HG03159 (cell line): ENCODE measurements at regions not wholly inside any gene's neighbourhood (a gene's known extent, or its start where the extent isn't known, plus 50 kb on each side); places are given as distances from the start of the nearest gene placed in this dataset.

Experiments
- ATAC-seq: cut with Tn5 transposase; IDR thresholded peaks from one replicate; pipeline ENCODE4 v1.9.1; 2021; ENCODE audit warnings: mild to moderate bottlenecking, moderate library complexity; ENCODE audit not compliant: unreplicated experiment

DNA sequence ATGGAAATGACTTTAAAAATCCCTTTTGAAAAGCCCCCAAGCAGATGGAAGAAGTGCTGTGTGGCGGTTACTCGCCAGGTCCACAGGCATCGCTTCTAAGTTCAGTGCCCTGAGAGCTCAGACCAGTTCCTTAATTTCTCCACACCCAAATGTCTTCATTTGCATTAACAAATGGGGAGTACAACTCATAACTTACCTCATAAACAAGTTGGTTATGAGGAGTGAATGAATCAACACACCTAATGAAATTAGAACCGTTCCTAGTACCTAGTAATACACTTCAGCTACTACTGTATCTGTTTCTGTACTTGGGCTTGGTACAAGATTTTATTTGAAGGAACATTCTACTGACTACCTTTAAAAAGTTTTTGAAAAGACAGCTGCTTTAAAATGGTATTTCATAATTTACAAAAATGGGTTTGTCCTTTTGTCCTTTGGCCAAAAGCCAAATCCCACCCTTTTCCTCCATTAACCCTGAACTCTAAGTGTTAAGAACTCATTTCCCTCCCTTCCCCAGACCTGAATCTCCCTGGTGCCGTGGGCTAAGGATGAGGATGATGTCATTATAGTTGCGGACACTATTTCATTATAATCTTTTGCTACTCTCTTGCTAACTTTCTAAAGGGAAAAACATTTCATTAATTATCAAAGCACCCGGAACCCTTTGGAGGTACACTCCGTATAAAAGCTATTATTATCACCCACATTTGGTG, 221.5 kb upstream of the CELF2 start:
- ATAC-seq: no peak

- ATAC-seq: no peak
Measured at GRCh38 chr10:10796774-10797415, 220.8 kb upstream of the CELF2 start.

DNA sequence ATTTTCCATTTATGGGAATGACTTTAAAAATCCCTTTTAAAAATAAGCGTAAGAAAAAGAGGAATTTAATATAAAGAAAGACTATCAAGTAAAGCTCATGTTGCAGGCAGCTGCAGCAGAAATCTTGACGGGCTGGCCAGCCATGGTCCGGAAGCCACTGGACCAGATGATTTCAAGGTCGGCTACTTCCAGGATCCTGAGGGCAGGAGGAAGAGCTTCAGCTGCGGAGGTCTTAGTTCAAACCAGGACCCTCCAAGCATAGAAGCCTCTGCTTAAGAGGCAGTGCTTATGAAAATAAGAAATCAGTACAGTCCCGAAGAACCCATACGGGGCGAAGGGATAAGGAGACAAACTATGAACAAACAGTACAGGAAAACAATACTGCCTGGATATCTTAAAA, 220.2 kb upstream of the CELF2 start:
- no peak for ATAC-seq

DNA sequence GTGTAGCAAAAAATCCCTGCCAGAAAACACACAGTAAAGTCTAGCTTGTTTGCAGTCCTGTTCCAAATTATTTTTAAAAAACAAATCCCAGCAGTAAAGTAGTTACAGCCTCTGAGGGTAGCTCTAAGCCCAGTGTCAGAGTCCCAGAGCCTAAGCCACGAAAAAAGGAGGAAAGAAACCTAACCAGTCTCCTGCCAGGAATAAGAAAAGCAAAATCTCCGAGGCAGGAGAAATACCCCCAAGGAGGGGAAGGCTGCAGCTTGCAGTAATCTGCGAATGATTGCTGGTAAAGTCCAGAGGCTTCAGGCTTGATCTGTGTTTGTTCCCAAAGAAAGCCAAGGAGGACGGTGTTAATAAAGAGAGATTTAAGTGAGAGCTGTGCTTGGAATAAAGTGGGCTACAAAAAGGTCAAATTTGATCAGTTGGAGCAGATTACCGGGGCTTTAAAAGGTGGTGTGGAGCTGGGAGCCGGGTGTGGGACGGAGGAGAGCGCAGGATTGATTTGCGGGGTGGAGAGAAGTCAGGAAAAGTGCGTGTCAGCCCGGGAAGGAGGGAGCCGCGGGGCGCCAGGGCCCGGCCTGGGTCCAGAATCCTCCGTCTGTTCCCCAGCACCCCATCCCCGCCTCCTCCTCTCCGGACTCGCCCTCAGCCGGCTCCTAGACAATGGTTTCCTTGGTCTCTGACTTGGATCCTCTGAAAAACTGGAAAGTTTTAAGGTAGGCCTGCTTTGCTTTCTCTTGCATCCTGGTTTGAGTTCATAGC, 219.4 kb upstream of the CELF2 start:
- no peak for ATAC-seq

DNA sequence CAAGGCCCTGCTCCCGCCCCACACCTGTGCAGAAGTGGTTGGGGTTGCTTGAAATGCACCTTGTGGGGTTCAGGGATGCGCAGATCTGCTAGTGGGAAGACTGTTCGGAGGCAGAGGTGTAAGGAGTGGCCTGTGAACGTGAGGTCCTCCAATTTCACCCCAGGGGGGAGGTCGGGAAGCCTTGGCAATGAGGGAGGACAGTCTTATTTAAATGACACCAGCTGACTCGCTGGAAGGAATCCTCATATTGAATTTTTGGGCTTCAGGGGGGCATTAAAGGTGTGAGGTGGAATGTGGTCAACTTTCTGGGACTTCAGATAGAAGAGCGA, 218.8 kb upstream of the CELF2 start:
- no peak for ATAC-seq

GRCh38 chr10:10800961-10801360, 216.7 kb upstream of the CELF2 start:
- no peak for ATAC-seq

DNA sequence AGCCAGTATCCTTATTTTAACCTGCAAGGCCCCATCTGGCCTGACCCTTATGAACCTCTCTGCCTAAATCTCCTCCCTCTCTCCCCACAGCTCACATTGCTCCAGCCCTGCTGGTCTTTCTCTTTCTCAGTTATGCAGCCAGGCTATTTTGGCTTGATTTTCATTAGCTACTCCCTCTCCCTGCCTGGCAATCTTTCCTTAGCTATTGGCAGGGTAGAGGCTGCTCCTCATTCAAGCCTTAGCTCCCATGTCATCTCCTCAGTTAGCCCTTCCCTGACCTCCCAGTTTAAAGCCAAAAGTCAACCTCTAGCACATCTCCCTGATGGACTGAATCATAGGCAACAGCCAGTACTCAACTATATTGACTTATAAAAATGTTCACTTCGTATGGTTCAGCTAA, 214.4 kb upstream of the CELF2 start:
- no peak for ATAC-seq

DNA sequence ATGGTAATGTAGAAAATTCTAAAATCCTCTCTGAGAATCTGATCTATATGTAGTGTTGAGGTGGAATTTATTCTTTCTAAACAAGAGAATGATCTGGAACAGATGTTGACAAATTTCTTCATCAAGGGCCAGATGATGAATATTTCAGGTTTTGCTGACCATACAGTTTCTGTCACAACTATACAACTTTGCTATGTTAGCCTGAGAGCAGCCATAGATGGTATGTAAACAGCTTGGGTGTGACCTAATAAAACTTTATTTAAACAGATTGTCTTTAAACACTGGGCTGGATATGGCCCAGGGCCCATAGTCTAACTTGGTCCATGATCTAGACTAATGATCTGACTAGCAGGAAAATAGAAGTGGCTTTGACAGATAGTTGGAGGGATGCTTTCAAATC, 213.6 kb upstream of the CELF2 start:
- ATAC-seq: no peak

DNA sequence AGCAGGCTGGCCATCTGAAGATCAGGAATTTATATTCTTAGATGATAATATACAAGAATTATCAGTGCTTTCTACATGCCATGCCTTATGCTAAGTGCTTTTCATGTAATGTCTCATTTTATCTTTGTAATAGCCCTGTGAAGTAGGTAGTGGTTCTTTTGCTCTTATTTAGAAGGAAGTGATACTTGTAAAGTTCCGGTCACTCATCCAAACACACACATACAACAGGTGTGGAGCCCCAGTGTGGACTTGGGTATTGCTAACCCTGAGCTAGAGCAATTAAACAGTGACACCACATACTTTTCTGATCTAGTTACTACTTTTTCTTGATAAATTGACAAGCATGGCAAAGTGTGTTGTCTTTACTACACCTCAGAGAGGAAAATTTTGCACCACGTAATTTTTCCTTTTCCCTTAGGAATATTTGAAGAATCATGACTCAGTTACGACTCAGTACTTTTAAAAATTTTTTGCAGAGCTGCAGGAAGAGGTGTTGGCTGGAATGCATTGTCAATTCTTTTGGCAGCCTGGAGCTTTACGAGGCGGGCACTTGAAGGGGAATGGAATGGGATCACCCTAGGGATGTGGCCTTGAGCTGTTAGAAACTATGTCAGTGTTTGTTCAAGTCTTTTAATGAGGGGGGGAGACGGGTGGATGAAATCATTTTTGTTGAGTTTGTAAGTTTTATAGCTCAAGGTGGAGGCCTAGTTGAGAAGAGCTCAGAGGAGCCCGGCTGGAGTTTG, 212.5 kb upstream of the CELF2 start:
- ATAC-seq: no peak

DNA sequence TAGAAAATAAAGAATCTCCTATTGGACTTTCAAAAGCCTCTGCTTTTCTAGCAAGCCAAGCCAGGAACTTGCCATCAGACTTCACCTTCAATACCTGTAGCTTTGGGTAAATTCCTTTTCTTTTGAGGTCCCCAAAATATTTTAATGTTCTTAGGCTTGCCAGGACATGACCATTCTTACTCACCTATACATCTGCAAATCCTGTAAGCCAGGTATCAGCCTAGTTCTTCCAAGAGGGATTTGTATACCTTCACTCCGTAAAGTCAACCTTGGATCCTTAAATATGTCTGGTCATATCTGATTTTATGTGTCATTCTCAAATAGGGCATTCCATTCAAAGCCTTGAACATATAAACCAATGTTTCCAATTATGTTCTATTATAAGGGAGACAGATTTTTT, 210.6 kb upstream of the CELF2 start:
- no peak for ATAC-seq

DNA sequence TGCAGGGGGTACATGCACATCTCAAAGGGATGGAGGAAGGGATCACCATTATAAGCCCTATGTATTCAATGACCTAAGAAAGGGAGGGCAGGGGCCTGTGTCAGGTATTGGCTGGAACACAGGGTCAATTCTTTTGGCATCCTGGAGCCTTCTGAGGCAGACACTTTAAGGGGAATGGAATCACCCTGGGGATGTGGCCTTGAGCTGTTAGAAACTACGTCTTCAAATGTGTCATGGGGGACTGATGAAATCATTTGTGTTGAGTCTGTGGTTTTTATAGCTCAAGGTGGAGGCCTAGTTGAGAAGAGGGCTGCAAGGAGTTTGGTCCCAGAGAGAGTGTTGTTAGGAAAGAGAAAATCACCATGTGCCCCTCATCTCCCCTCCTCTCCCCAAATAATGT, 206.1 kb upstream of the CELF2 start:
- no peak for ATAC-seq

DNA sequence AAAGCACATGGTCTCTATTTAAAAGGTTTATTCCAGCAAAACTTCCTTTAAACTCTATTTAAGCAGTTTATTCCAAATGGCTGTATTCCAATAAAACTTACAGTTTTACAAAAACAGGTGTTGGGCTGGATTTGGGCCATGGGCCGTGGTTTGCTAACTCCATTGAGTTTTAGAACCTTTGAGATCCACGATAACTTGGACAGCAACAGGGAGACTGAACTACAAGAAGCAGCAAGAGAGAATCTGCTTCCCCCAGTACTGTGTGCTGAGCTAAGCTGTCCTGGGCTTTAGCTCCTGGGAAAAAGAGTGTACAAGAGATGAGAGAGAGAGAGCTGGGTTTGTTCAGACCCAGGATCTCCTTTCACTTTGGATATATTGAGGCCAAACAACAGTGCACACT, 204.0 kb upstream of the CELF2 start:
- ATAC-seq: no peak

GRCh38 chr10:10814069-10814468, 203.6 kb upstream of the CELF2 start:
- no peak for ATAC-seq

DNA sequence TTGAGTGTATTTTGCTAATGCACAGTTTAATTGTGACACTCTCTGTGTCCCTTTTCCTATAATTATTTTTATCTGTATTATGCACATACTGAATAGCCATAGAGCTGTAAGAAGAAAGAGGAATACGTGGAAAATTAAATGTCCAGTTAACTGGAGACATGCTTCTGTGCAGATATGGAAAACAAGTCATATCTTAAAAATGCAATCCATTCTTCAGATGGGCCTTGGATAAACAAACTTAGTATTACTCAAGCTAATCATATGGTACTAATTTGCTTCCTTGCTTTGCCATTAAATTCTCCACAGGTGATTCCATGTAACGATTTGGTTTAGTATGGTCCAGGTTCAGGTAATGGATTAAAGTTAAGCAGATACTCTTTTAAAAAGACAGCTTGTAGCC, 201.2 kb upstream of the CELF2 start:
- ATAC-seq: no peak

GRCh38 chr10:10817609-10818008, 200.1 kb upstream of the CELF2 start:
- ATAC-seq: no peak

GRCh38 chr10:10818082-10818481, 199.6 kb upstream of the CELF2 start:
- ATAC-seq: no peak

GRCh38 chr10:10819206-10819856, 198.3 kb upstream of the CELF2 start:
- no peak for ATAC-seq

GRCh38 chr10:10821926-10822325, 195.7 kb upstream of the CELF2 start:
- no peak for ATAC-seq

- ATAC-seq: no peak
Measured at GRCh38 chr10:10824591-10825148, 193.0 kb upstream of the CELF2 start.

DNA sequence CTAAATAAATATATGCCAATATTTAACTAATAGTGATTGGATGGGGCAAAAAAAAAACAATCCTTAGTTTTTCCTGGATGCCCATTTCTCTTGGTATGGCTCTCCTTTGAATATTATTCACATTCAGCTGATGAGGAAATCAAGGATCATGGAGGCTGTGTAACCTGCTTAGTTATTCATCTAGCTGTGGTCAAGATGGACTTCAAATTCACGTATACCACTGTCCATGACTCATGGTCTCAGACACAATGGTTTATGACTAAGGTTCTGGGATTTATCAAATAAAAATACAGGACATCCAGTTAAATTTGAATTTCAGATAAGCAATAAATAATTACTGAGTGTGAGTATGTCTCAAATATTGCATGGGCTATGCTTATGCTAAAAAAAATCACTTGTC, 191.5 kb upstream of the CELF2 start:
- ATAC-seq: no peak

DNA sequence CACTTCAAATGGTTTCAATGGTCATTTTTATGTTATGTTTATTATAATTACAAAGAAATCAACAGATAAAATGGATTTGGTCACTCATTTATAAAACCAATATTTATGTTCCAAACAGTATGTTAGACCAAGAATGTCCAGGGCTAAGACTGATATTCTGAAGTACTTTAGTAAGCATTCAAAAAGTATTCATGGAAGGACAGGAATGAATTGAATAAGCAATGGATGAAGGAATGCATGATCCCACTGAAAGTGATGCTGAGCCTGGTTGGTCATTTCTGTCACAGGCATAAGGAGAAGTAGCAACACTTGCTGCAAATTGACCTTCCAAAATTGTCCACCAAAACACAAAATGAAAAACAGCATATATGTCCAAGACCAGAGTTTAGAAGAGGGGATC, 189.0 kb upstream of the CELF2 start:
- ATAC-seq: no peak
